Medulla oblongata (tissue), 1 donor: ENCODE measurements at regions not wholly inside any gene's neighbourhood (a gene's known extent, or its start where the extent isn't known, plus 50 kb on each side); places are given as distances from the start of the nearest gene placed in this dataset.
"Not testable (repeated sequence)": the region's sequence is repeated elsewhere in the genome, so short reads cannot be mapped to it uniquely, and the experiment has no call there.

Experiments
- DNase-seq: peaks from one replicate; pipeline ENCODE4 v3.0.0-alpha.2; 2015; ENCODE audit errors: extremely low spot score

GRCh38 chr3:80618295-80619256, 850.8 kb upstream of the ROBO1 start:
- DNase-seq = no peak

DNA sequence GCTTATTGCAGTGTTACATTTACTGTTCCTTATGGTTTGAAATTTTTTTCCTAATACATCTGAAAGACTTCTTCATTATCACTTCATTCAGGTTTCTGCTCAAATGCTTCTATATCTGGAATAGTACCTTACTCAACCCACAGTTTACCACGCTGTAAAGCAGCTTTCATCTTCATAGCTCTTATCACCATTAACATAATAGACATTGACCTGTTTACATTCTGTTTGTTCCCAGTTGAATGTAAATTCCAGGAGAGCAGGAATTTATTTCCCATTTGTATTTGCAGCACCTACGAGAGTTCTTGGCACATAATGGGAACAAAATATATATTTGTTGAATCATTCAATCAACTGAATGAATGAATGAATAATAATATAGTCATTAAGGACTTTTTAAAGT, 844.6 kb upstream of the ROBO1 start:
- no peak for DNase-seq

DNA sequence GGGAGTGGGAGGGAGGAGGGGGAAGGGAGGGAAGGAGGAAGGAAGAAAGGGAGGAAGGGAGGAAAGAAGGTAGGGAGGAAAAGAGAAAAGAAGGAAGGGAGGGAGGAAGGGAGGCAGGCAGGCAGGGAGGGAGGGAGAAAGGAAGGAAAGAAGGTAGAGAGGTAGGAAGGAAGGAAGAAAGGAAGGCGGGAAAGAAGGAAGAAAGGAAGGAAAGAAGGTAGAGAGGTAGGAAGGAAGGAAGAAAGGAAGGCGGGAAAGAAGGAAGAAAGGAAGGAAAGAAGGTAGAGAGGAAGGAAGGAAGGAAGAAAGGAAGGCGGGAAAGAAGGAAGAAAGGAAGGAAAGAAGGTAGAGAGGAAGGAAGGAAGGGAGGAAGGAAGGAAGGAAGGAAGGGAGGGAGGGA, 840.3 kb upstream of the ROBO1 start:
- not testable (repeated sequence) for DNase-seq

DNA sequence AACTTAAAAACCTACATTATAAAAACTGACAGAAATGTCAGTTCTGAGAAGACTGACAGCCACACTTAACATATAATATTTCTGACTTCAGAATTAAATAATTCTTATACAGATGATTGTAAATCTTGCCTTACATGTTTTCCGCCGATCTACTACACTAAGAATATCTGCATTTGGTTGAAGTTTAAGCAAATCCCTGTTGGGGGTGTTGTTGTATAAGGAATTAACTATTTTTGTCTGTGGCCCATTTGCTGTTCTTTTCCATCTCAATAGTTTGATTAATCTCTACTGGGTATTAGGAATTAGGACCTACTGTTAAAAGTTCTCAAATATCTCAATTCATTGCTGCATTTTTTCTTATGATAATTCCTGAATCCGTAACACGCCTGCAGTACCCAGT, 838.3 kb upstream of the ROBO1 start:
- DNase-seq = no peak

GRCh38 chr3:80601479-80601878, 833.7 kb upstream of the ROBO1 start:
- no peak for DNase-seq

DNA sequence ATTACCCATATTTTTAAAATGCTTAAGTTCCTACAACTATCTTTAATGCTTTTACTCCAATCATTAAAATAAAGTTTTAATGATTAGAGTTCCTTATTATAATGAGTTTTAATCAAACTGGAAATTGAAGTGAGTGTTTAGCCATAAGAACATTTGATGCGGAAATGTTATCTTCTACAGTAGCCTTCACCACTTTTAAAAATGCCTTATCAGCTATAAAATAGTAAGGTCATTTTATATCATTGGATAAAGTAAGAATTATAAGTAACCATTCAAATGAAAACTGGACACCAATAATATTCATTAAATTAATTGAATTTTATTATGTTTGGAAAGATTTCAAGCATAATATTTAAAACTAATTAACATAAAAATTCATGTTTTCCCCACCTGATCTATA, 825.0 kb upstream of the ROBO1 start:
- no peak for DNase-seq

DNA sequence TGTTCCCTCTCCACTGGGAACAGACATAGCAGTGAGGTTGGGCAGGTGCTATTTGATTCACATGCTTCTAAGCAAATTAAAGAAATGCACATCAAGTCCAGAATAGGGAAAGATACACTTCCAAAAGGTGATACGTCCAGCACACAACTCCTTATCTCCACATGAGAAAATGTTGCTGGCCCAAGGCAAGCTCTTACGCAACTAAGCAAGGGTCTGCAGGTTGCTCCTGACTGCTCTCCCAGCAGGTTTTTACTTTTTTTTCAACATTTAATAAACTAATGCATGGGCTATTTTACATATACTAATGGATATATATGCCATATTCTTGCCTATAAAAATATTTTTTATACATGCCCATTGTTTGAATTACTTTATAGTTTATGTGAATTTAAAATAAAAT, 818.5 kb upstream of the ROBO1 start:
- DNase-seq = no peak

GRCh38 chr3:80580146-80580545, 812.3 kb upstream of the ROBO1 start:
- no peak for DNase-seq

- DNase-seq = no peak
These were observed 796.6 kb upstream of the ROBO1 start for GRCh38 chr3:80564391-80564790.

DNA sequence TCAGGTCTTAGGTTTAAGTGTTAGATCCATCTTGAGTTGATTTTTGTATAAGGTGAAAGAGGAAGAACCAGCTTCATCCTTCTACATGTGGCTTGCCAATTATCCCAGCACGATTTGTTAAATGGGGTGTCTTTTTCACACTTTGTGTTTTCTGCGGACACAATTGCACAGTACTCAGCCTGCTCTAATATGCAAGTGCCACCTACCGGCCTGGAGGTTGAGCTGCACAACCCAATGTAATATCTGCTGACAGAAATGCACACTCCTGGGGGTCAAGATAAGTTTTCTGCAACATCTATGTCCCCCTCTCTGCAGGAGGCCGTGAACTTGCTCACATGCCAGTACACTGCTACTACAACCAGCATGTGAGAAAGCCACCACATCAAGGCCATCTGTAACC, 791.9 kb upstream of the ROBO1 start:
- no peak for DNase-seq

- no peak for DNase-seq
These were observed 789.0 kb upstream of the ROBO1 start for GRCh38 chr3:80556763-80557162.

- no peak for DNase-seq
These were observed 786.5 kb upstream of the ROBO1 start for GRCh38 chr3:80554304-80554703.

DNA sequence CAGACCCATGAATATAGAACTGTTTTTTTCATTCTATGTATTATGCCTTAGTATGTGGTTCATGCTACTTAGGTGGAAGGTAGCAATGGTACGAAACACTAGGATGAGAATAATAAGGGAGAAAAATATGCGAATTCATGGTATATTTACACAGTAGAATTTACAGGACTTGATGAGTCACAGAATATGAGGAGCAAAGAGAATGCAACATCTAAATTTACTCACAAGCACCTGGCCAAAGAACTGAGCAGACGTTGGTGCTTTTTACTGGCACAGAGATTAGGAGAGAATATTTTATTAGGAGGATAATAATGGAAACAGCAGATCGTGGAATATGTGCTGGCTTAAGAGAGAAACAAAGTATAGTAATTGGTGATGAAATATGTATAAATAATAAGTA, 785.4 kb upstream of the ROBO1 start:
- DNase-seq = no peak

DNA sequence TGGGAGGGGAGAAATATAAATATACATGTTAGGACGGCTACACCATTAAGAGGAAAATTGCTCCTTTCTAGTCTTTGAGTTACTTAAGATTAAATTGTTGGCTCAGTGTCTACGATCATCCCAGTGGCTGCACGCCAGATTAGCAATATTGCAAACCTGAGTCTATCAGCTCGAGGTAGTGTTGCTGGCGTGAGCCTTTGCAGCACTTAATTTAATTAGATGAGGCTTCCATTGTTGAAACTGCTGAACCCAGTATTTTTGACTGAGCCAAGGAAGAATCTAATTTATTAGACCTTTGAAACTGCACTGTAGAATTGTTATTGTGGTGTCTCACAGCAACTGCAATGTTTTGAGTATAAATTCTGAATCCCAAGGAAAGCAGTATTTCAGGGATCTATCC, 782.4 kb upstream of the ROBO1 start:
- no peak for DNase-seq

DNA sequence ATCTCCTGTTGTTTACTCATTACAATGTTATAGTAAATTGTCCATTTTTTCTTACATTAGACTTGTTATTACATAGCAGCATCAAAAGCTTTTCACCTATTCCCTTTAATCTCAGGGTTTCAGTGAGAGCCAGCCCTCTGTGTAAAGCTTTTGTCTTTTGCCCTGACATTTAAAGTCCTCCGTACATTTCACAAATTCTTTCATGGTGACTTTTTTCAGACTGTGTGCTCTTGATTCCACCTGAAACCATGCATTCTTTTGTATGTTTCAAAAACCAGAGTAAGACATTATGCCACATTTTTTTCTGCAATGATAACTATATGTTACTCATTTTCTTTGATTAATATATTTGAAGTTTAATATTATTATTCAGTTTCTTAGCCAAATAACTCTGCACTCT, 781.4 kb upstream of the ROBO1 start:
- no peak for DNase-seq

- DNase-seq = no peak
These were observed 775.4 kb upstream of the ROBO1 start for GRCh38 chr3:80543154-80543553.

DNA sequence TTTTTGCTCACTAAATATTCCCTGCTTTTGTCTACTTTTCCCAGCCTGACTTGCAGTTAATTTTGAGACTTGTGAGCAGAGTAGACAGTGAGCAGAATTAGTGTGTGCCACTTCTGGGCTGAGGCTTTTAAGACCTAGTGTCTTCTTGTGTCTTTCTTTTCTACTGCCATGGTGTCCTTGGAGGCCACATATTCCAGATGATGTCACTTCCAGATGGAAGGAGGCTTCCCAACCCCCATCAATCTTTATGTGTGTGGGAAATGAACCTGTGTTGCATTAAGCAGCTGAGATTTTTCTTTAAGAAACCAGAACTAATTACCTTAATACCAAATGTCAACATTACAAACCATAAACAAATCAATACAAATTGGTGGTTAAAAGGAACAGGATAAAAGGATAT, 774.7 kb upstream of the ROBO1 start:
- no peak for DNase-seq

- DNase-seq = no peak
These were observed 769.9 kb upstream of the ROBO1 start for GRCh38 chr3:80537680-80538079.

DNA sequence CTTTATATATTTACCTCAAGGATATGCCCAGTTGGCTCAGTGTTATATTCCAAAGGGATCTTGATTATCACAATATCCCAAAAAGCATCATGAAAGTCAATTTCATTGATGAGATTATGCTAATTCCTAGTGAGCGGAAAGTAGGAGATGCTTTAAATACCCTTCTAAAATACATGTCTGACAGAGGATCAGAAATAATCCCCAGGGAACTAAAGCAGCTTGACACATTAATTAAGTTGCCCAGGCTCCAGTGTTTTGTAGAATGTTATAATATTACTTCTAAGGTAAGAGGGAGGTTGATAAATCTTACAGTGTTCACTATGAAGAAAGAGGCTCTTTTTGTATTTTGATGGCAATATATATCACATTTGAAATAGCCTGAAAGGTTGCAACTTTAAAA, 767.5 kb upstream of the ROBO1 start:
- DNase-seq = no peak

GRCh38 chr3:80533553-80533952, 765.8 kb upstream of the ROBO1 start:
- DNase-seq = no peak

- DNase-seq = no peak
These were observed 758.4 kb upstream of the ROBO1 start for GRCh38 chr3:80526153-80526552.

DNA sequence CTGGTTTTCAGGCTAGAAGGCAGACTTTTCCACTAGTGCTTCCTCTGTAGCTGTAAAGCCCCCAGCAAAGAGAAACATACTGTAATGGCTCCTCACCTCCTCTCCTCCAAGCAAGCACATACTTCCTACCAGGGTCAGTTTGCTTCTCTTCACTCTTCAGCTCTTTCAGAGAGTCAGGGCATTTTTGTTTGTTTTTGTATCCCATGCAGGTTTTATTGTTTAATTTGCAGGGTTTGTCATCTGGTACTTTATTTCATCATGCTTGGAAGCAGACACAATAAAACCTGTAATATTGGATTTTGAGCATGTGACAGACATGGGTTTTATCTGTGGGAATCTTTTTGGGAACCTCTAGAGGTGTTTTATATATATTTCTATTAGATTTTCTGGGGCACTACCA, 753.3 kb upstream of the ROBO1 start:
- DNase-seq = no peak

GRCh38 chr3:80519436-80519835, 751.6 kb upstream of the ROBO1 start:
- no peak for DNase-seq

DNA sequence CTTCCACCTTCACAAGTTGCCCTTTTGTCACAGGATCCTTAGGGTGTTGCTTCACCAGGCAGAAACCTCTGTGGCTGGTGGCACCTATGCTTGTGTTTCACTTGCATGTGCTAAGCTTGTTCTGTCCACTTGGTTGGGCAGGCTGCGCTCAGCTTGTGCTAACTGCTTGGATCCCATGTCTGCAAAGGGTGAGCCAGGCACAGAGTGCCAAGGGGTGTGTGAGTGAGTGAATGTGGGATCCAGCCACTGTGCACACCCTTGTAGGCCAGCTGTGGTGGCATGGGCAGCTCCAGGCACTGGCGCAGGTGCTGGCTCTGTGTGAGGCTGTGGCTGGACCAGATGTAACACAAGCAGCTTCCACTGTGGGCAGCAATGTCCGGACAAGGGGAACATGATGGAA, 728.7 kb upstream of the ROBO1 start:
- no peak for DNase-seq
